ENCODE measurements at regions not wholly inside any gene's neighbourhood (a gene's known extent, or its start where the extent isn't known, plus 50 kb on each side); places are given as distances from the start of the nearest gene placed in this dataset.

GRCh38 chr6:126174697-126175096, 165.2 kb upstream of the CENPW start:
- TF ChIP-seq CTCF (IDR thresholded peaks at IDR 0.05; ENCODE audit: insufficient read depth, low read length, poor library complexity, severe bottlenecking) (no peak), EZH2phosphoT487 (conservative IDR thresholded peaks at IDR 0.05; ENCODE audit: low read length) (no peak)
